Coronary artery (tissue), 2 donors: ENCODE measurements at regions not wholly inside any gene's neighbourhood (a gene's known extent, or its start where the extent isn't known, plus 50 kb on each side); places are given as distances from the start of the nearest gene placed in this dataset.

ENCODE experiments used
- DNase-seq: peaks from one replicate; pipeline ENCODE4 v3.0.0-alpha.2; 2017; ENCODE audit warnings: low spot score
- H3K27ac ChIP-seq, 2 donors: fragments of 200-600 bp; sonication (generic); one replicate each; pipeline ENCODE4 v1.5.1; 2016 to 2019
- H3K4me3 ChIP-seq: fragments of 200-600 bp; sonication (generic); 2 replicates; pipeline ENCODE4 v1.5.1; 2016; ENCODE audit warnings: mild to moderate bottlenecking, moderate library complexity
- CTCF ChIP-seq: fragments of 200-600 bp; sonication (generic); IDR thresholded peaks from one replicate; pipeline ENCODE4 v1.5.1; 2019; ENCODE audit warnings: antibody characterized with exemption

- TF ChIP-seq CTCF: no peak
- no peak overlapping the region for H3K27ac ChIP-seq
Observed at GRCh38 chr7:17038160-17038782, 156.5 kb upstream of the AGR3 start.

GRCh38 chr7:17038783-17039170, 157.0 kb upstream of the AGR3 start:
- no peak for TF ChIP-seq CTCF
- no peak overlapping the region for H3K27ac ChIP-seq
- no peak overlapping the region for H3K4me3 ChIP-seq
- DNase-seq: no peak

More at GRCh38 chr7:17038160-17038782, 156.5 kb upstream of the AGR3 start:
- DNase-seq: no peak
- H3K4me3 ChIP-seq: no peak overlapping the region

- no peak overlapping the region for H3K4me3 ChIP-seq
- no peak overlapping the region for H3K27ac ChIP-seq
- no peak for TF ChIP-seq CTCF
- no peak for DNase-seq
Observed at GRCh38 chr7:17039372-17039771, 157.6 kb upstream of the AGR3 start.

GRCh38 chr7:17040716-17041115, 158.9 kb upstream of the AGR3 start:
- H3K27ac ChIP-seq: no peak overlapping the region
- no peak overlapping the region for H3K4me3 ChIP-seq
- DNase-seq: no peak
- TF ChIP-seq CTCF: no peak

- Histone ChIP-seq H3K27ac (peak overlapping the region in 1 of 2 donors; percentile 22), H3K4me3 (no peak overlapping the region)
- DNase-seq: no peak
- no peak for TF ChIP-seq CTCF
Observed at GRCh38 chr7:17041324-17041723, 159.5 kb upstream of the AGR3 start.

- no peak overlapping the region for H3K4me3 ChIP-seq
- no peak for TF ChIP-seq CTCF
- DNase-seq: no peak
- H3K27ac ChIP-seq: no peak overlapping the region
Observed at GRCh38 chr7:17042211-17042610, 160.4 kb upstream of the AGR3 start.

GRCh38 chr7:17043012-17043877, 161.5 kb upstream of the AGR3 start:
- no peak overlapping the region for H3K27ac ChIP-seq
- no peak for DNase-seq
- TF ChIP-seq CTCF: no peak
- H3K4me3 ChIP-seq: no peak overlapping the region
